Lung (tissue), 11 donors: ENCODE measurements at regions not wholly inside any gene's neighbourhood (a gene's known extent, or its start where the extent isn't known, plus 50 kb on each side); places are given as distances from the start of the nearest gene placed in this dataset.
A peak's percentile ranks its signal among the peaks of the same experiment; 100 is the strongest.

Source experiments
- ATAC-seq: fragments of 200-7000 bp; cut with Tn5 transposase; one replicate; pipeline ENCODE4 v1.9.1; 2020; ENCODE audit warnings: moderate number of reproducible peaks; ENCODE audit not compliant: insufficient read depth, low FRiP score
- DNase-seq, 3 donors: peaks; one replicate each; pipeline ENCODE4 v3.0.0-alpha.2; 2013 to 2017
- H3K27ac ChIP-seq, 2 donors: one replicate each; pipeline ENCODE4 v1.5.1; 2013; ENCODE audit warnings: mild to moderate bottlenecking in 2 of 2, moderate library complexity in 2 of 2, control low read depth in 1 of 2, inconsistent platforms in 1 of 2, low read depth in 1 of 2, low read length in 1 of 2
- H3K27me3 ChIP-seq, 3 donors: one replicate each; pipeline ENCODE4 v1.5.1; 2013; ENCODE audit warnings: low read length in 2 of 3; ENCODE audit not compliant: control insufficient read depth in 3 of 3, insufficient read depth in 3 of 3
- H3K36me3 ChIP-seq, 4 donors: one replicate each; pipeline ENCODE4 v1.5.1; 2013; ENCODE audit warnings: low read length in 4 of 4, mild to moderate bottlenecking in 1 of 4, moderate library complexity in 1 of 4; ENCODE audit not compliant: control insufficient read depth in 4 of 4, insufficient read depth in 4 of 4
- H3K4me1 ChIP-seq, 5 donors: one replicate each; pipeline ENCODE4 v1.5.1; 2013; ENCODE audit warnings: low read length in 5 of 5, mild to moderate bottlenecking in 2 of 5, moderate library complexity in 1 of 5; ENCODE audit not compliant: control insufficient read depth in 5 of 5, insufficient read depth in 5 of 5
- H3K4me3 ChIP-seq: one replicate; pipeline ENCODE4 v1.5.1; 2013; ENCODE audit warnings: mild to moderate bottlenecking, control low read depth, moderate library complexity
- H3K9ac ChIP-seq, 2 donors: one replicate each; pipeline ENCODE4 v1.5.1; 2013; ENCODE audit warnings: low read length in 2 of 2, control low read depth in 1 of 2; ENCODE audit not compliant: insufficient read depth in 1 of 2
- H3K9me3 ChIP-seq, 4 donors: one replicate each; pipeline ENCODE4 v1.5.1; 2013; ENCODE audit warnings: low read length in 3 of 4, mild to moderate bottlenecking in 1 of 4, moderate library complexity in 1 of 4; ENCODE audit not compliant: control insufficient read depth in 4 of 4, insufficient read depth in 3 of 4
- CTCF ChIP-seq: IDR thresholded peaks from 2 replicates; pipeline ENCODE4 v1.5.1; 2012; ENCODE audit warnings: mild to moderate bottlenecking; ENCODE audit errors: control extremely low read depth, extremely low read depth
- WGBS, 2 donors: extraction: QIAGEN DNeasy Blood & Tissue Kit; methylation state at CpG; one replicate each; pipeline ENCODE4 v1.1.7; 2013; 5-methylcytosine and 5-hydroxymethylcytosine counted together
- donor health status: control.
- donor health status: control.
- donor health status: Bipolar disorder and iron deficiency.
- donor health status: healthy.
- donor health status: DM: yes; HTN: yes; CAD: no.

- H3K4me1 ChIP-seq, result no peaks in the 10 kb centered on the region
Measured at GRCh38 chr18:40883271-40883670, 1071.8 kb upstream of the PIK3C3 start.

GRCh38 chr18:40882468-40882867, 1072.6 kb upstream of the PIK3C3 start:
- no peak overlapping the region for H3K27ac ChIP-seq
- TF ChIP-seq CTCF, result no peak

More at GRCh38 chr18:40883271-40883670, 1071.8 kb upstream of the PIK3C3 start:
- Histone ChIP-seq H3K4me3 (no peak overlapping the region), H3K27ac (no peak overlapping the region), H3K27me3 (no peaks in the 10 kb centered on the region), H3K36me3 (no peaks in the 10 kb centered on the region), H3K9ac (no peak overlapping the region), H3K9me3 (no peaks in the 10 kb centered on the region)
- ATAC-seq, result no peak
- WGBS, 2 donors, result 80 to 85% methylated on average over 4 of the region's 4 CpGs
- TF ChIP-seq CTCF, result no peak
- DNase-seq, result no peak

GRCh38 chr18:40878371-40878770, 1076.7 kb upstream of the PIK3C3 start:
- no peaks in the 10 kb centered on the region for H3K36me3 ChIP-seq
- no peaks in the 10 kb centered on the region for H3K9me3 ChIP-seq
- no peak overlapping the region for H3K4me3 ChIP-seq
- DNase-seq (peak in 1 of 3 donors; percentile 17), ATAC-seq (no peak)
- H3K4me1 ChIP-seq, result no peaks in the 10 kb centered on the region
- H3K27ac ChIP-seq, result no peak overlapping the region
- no peak overlapping the region for H3K9ac ChIP-seq
- H3K27me3 ChIP-seq, result no peaks in the 10 kb centered on the region
- 43 to 52% methylated on average over 1 of the region's 1 CpG for WGBS, 2 donors
- TF ChIP-seq CTCF, result no peak

More at GRCh38 chr18:40882468-40882867, 1072.6 kb upstream of the PIK3C3 start:
- WGBS, 2 donors, result 86 to 90% methylated on average over 11 of the region's 11 CpGs
- no peak for DNase-seq
- no peaks in the 10 kb centered on the region for H3K27me3 ChIP-seq
- no peak overlapping the region for H3K9ac ChIP-seq
- ATAC-seq, result no peak
- no peaks in the 10 kb centered on the region for H3K36me3 ChIP-seq
- H3K9me3 ChIP-seq, result no peaks in the 10 kb centered on the region
- no peak overlapping the region for H3K4me3 ChIP-seq
- no peaks in the 10 kb centered on the region for H3K4me1 ChIP-seq

DNA sequence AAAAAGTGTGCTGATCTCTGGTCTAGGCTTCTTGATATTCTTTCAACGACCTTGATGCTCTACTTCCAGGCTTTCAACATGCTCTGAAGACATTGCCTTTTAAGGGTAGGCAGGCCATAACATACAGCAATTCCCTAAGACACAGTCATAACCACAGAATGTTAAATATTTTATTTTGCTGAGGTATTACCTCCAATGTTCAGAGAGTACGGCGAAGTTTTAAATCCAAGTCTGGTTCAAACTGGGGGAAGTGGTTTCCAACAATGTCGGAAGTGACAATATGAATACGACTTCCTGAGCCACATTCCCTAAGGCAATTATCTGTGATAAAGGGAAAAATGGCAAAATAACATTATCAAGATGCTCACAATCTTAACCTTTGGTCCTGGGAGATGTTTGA, 1077.9 kb upstream of the PIK3C3 start:
- H3K36me3 ChIP-seq, result no peaks in the 10 kb centered on the region
- no peaks in the 10 kb centered on the region for H3K4me1 ChIP-seq
- ATAC-seq (no peak), DNase-seq (no peak)
- H3K9ac ChIP-seq, result no peak overlapping the region
- H3K27ac ChIP-seq, result no peak overlapping the region
- H3K4me3 ChIP-seq, result no peak overlapping the region
- no peaks in the 10 kb centered on the region for H3K9me3 ChIP-seq
- H3K27me3 ChIP-seq, result no peaks in the 10 kb centered on the region
- 78 to 83% methylated on average over 5 of the region's 5 CpGs for WGBS, 2 donors
- TF ChIP-seq CTCF, result no peak
